Left forelimb (tissue), 1 donor: ENCODE measurements at regions not wholly inside any gene's neighbourhood (a gene's known extent, or its start where the extent isn't known, plus 50 kb on each side); places are given as distances from the start of the nearest gene placed in this dataset.
A peak's percentile ranks its signal among the peaks of the same experiment; 100 is the strongest.

Experiments used
- DNase-seq: peaks from one replicate; pipeline ENCODE4 v3.0.0-alpha.2; 2018; ENCODE audit warnings: low spot score

DNA sequence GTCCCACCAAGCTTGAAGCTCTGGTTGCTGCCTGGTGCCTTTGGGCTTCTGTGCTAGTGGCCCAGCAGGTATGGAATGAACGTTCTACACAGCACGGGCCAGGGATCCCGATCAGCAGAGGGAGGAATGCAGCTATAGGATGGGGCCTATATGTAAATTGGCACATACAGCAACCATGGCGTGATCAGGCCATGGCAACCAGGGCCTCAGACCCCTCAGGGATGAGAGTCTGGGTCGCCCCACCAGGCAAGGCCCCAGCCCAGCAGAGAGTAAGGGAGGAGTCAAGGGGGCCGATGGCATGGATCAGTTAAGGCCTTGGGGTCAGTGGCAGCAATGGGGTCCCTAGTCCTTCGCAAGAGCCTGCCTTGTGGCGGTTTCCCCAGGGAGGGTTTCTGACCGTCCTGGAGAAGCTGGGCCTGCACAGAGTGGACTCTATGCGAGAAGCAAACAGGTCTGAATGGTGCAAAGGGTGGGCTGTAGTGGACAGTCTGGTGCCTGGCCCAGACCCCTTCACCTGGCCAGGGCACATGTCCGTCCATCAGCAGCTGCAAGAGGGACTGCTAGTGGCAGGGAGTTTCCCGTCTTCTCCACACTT is 98.2 kb upstream of the SLC22A11 start:
- DNase-seq = peak; percentile 33

DNA sequence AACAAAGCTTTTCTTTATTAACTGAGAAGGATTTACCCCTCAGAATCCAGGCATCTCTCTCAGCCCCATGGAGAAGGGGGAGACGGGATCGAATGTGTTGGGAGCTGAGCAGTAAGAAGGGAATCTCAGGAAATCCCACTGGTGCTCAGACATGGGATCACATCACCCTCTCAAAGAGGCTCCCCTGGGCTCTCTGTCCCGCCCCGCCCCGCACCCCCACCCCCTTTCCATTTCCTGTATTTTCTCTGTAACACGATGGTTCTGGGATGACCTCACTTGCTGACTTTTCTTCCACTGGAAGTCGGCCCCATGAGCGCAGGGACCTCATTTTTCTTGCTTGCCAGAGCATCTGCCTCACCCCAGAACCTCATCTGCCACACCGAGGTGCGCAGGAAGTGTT is 96.7 kb upstream of the SLC22A11 start:
- DNase-seq = peak; percentile 47

DNA sequence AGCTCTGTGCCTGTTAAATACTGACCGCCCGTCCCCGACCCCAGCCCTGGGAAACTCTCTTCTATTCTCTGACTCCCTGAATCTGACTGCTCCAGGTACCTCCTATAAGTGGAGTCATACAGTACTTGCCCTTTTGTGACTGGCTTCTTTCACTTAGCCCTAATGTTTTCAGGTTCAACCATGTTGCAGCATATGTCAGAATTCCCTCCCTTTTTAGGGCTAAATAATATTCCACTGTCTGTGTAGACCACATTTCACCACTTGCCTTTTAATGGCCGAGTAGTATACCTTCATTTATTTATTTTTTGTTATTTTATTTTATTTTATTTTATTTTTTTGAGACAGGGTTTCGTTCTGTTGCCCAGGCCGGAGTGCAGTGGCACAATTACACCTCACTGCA is 96.1 kb upstream of the SLC22A11 start:
- DNase-seq = peak; percentile 47

GRCh38 chr11:64461081-64461480 is 94.7 kb upstream of the SLC22A11 start:
- peak; percentile 18 for DNase-seq

GRCh38 chr11:64466115-64466718 is 89.5 kb upstream of the SLC22A11 start:
- peak; percentile 17 for DNase-seq

- DNase-seq = peak; percentile 11
Observed at GRCh38 chr11:64469288-64469687, 86.5 kb upstream of the SLC22A11 start.

- DNase-seq = peak; percentile 11
Observed at GRCh38 chr11:64472593-64473455, 82.9 kb upstream of the SLC22A11 start.

DNA sequence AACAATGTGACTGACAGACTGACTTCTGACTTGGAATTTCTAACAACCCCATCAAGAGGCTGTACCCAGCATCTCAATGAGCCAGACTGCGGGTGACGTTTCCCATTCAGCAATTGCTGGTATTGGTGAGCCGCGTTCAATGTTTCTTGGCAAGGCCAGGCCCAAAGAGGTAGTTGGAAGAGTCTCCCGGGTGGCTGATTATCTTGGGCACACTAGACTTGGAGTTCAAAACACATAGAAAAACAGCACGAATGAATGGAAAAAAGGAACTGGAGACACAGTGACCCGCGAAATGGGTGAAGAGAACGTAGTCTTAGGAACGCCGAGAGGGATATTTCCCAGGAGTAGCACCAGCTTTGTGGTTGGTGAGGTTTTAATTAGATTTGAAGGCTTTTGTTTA is 81.1 kb upstream of the SLC22A11 start:
- DNase-seq = peak; percentile 9

DNA sequence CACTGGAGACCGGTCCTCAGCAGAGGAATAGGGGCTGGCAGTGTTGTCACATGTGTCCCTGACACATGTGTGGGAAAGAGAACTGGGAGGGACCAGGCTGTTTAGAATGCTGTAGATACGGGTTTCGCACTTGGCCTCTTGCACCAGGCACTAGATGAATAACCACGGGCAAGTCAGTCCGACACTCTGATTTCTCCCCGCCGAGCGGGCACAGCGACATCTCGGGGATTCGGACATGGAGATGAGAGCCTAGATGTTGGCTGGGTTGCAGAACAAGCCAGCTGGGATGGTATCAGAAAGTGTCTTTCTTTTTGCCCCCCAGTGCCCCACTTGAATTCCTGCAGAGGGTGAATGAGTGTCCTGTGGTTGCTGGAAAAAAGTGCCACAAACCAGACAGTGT is 80.6 kb upstream of the SLC22A11 start:
- DNase-seq = peak; percentile 62

- DNase-seq = peak; percentile 60
Observed at GRCh38 chr11:64476881-64477280, 78.9 kb upstream of the SLC22A11 start.

- no peak for DNase-seq
Observed at GRCh38 chr11:64477675-64478074, 78.1 kb upstream of the SLC22A11 start.

DNA sequence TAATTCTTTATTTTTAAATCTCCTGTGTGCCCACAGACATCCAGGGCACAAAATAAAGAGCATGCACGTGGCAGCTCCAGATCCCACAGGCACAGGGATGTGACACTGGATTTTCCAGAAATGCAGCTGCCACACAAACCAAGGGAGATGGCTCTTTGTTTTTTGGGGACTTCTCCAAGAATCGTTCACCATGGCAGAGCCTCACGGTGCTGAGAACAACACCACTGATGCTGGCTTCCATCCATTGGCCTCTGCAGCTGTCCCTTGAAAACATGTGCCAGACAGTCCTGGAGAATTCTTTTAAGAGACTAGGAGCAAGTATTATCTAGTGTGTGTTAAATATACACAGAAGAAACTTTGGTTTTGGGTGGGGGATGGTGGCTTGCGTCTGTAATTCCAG is 73.2 kb upstream of the SLC22A11 start:
- no peak for DNase-seq

- DNase-seq = no peak
Observed at GRCh38 chr11:64484191-64485022, 71.3 kb upstream of the SLC22A11 start.

DNA sequence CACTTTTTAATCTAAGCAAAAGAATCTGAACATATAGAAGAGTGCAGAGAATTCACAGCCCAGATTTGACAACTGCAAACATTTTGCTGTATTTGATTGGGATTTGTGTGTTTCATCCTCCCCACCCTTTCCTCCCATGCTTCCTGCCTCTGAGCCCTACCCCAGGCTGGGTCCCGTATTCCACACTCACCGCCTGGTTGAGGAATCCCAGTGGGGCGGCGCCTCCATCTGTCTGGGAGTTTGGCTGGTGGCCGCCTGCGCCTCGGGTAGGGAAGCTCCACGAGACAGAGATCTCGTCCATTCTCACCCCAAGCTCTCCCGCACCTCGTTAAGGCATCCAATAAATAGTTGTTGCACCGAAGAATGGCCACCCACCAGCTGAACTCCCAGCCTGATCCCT is 70.7 kb upstream of the SLC22A11 start:
- DNase-seq = no peak

DNA sequence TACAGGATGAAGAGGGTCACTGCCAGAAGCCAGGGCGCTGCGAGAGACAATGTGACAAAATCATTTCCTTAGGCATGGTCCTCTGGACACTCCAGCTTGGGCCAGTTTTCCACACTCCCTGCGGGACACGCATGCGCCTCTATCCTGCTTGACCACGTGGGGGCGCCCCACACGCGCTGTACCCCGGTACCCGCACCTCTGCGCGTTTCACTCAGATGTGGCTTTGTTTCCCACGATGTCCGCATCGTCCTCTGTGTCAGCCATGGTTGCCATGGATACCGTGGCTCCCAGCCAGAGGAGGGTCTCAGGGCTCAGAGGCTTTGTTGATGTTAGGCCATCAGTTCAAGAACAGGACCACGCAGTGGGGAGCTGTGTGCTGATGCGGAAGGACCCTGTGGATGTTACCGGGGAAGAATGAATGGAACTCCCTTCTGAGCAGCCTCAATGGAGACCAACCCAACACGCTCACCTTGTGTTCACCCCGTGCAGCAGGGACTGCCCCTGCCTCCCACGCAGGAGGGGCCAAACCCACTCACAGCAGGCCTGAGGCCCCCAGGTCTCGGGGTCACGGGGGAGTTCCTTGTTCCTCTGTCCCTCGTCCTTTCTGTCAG is 65.8 kb upstream of the SLC22A11 start:
- DNase-seq = no peak

- no peak for DNase-seq
Observed at GRCh38 chr11:64490562-64491216, 65.1 kb upstream of the SLC22A11 start.

DNA sequence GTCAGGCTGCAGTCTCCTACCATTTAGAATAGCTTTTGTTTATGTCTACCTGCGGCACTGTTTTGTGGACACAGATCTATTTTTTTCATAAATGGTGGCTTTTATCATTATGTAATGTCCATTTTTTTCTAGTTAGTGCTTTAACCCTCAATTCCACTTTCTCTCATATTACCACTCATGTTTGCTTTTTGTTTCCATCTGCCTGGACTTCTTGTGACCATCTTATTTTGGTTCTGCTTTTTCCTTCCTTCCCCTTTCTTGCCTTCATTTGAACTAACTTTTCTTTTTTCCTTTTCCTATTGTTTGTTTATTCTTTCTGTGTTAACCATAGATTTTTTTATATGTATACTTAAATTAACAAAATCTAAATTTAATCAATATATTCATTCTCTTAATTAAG is 63.2 kb upstream of the SLC22A11 start:
- no peak for DNase-seq

DNA sequence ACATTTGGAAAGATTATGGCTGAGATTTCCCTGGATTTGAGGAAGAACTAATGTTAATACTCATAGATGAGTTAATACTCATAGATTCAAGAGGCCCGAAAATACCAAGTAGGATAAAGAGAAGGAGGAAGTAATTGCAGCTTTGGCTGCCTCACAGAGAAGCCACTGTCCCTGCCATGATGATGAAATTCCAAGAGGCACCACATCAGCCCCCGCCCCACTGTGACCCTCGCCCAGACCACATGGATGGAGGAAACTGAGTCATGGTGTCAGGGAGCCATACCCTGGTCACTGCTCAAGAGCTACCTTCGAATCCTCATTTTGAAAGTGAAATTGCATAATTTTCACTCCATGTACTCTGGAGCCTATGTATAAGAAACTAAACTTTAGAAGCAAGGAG is 57.6 kb upstream of the SLC22A11 start:
- DNase-seq = no peak

DNA sequence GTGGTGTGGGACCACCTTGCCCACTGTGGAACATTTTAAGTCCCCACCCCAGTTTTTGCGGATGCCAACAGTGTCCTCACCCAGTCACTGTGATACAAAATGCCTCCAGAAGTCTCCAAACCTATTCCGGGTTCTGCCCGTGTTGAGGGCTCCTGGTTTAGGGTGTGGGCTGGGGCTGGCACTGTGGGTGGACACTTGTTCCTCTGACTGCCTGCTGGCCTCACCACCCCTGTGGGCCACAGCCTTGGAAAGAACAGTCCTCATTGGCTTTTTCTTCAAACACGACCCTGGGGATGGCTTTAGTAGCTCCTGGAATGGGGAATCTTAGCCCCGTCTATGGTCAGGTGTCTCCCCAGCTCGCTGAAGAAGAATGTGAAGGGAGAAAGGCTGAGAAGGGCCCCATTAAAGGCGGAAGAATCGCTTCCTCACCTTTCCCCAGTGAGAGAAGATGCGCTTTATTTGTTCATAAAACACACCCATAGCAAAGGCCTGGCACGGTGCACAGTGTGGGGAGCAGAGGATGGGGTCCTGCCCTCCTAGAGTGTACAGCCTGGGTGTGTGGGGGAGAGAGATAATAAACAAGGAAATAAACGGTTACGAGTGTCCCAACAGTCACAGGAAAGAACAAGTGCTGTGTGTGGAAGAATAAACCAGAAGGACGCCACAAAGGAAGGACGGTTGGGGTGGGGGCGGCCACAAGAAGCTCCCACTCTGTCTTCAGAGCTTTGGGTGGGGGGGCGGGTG is 56.3 kb upstream of the SLC22A11 start:
- no peak for DNase-seq

- DNase-seq = no peak
Observed at GRCh38 chr11:64500176-64501013, 55.3 kb upstream of the SLC22A11 start.
